GM13977 (cell line): ENCODE measurements at regions not wholly inside any gene's neighbourhood (a gene's known extent, or its start where the extent isn't known, plus 50 kb on each side); places are given as distances from the start of the nearest gene placed in this dataset.
A peak's percentile ranks its signal among the peaks of the same experiment; 100 is the strongest.

Experiments
- DNase-seq: peaks from one replicate; pipeline ENCODE4 v3.0.0; 2012; ENCODE audit warnings: low spot score
- in situ Hi-C: fragments of 300-500 bp; cut with MboI; formaldehyde crosslinking; loops from one replicate; pipeline ENCODE4 v1.12.0; 2022; ENCODE audit warnings: low sequenced_read_pairs, low pct_unique_long_range_greater_than_20kb, mixed read lengths, inconsistent platforms; ENCODE audit not compliant: unreplicated experiment
- TF ChIP-seq, protein P1 (sequence below): IDR thresholded peaks from 2 replicates; pipeline ENCODE4 v1.5.1; 2012; ENCODE audit warnings: mild to moderate bottlenecking, control low read depth; ENCODE audit not compliant: insufficient read depth; ENCODE audit errors: extremely low read depth, missing control alignments

DNA sequence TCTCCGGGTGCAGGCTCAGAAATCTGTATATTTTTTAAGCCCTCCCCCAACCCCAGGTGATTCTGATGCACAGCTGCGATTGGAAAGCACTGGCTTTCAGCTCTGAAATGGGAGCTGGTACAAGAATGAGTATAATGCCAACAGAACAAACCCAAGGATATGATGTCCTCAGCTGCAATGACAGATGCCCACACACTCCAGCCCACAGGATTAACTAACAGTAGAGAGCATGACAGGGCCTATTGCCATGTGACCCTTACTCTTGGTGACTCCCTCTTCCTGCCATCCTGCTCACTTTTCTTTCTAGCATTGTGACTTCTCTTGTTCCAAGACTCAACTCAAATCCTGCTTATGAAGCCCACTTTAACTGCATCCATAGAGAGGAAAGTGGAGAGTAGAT is 174.5 kb downstream of the FGF18 start:
- DNase-seq: no peak
- TF ChIP-seq, protein P1, sequence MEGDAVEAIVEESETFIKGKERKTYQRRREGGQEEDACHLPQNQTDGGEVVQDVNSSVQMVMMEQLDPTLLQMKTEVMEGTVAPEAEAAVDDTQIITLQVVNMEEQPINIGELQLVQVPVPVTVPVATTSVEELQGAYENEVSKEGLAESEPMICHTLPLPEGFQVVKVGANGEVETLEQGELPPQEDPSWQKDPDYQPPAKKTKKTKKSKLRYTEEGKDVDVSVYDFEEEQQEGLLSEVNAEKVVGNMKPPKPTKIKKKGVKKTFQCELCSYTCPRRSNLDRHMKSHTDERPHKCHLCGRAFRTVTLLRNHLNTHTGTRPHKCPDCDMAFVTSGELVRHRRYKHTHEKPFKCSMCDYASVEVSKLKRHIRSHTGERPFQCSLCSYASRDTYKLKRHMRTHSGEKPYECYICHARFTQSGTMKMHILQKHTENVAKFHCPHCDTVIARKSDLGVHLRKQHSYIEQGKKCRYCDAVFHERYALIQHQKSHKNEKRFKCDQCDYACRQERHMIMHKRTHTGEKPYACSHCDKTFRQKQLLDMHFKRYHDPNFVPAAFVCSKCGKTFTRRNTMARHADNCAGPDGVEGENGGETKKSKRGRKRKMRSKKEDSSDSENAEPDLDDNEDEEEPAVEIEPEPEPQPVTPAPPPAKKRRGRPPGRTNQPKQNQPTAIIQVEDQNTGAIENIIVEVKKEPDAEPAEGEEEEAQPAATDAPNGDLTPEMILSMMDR: no peak
- in situ Hi-C loops: no loop called here

DNA sequence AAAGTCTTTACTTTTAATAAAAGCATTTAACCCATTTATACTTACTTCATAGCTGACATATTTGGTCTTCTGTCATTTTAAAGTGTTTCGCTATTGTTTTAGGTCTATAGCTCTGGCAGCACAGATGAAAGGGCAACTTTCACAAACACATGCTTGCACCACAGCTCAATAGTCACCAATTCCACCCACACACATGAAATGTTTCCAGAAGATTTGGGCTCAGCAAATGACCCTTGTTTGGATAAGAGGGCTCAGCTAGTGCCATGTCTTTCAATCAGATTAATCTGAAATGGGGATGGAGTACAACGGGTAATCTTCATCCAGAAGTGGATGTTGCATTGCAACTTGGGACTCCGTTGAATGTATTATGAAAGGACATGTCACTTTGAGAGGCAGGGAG is 176.0 kb downstream of the FGF18 start:
- no peak for DNase-seq
- TF ChIP-seq, protein P1: no peak
- in situ Hi-C loops: no loop called here

DNA sequence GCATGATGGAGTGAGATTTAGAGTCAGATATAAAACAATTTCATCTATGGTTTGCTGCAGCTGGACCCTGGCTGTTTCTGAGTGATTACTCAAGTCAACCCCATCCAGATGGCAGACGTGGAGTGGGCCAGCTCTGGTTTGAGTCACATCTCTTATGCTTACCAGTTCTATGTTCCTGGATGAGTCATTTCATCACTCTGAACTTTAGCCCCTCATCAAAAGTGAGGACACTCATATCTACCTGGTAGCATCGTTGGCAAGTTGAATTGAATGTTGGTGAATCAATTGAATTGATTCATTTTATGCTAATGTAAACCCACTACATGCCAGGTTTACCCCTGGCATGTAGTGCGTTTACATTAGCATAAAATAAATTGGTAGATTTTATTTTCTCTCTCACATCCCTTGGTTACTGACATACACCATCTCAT is 176.4 kb downstream of the FGF18 start:
- TF ChIP-seq, protein P1: no peak
- no peak for DNase-seq

DNA sequence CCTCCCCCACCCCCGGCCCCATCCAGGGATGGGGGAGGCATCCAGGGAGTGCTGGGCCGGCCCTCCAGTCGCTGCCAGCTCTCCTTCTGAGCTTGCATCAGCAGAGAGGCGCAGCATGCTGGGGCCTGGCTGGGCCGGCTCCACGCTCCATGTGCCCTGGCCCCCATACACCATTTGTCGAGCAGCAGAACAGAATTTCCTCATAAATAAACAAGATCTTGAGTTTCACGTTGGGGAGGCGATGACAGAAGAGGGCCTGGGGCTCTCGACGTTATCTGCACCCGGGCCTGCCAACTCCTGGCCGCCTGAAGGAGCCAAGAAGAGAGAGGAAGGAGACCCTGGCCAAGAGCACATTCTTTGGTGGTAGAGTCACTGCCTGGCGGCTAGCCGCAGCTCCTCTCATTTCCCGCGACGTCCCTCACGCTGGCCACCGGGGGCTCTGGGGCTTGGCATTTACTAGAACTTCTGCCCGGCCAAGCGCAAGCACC is 177.0 kb downstream of the FGF18 start:
- in situ Hi-C loops: no loop called here
- TF ChIP-seq, protein P1: no peak
- DNase-seq: no peak

More for the DNA sequence above, 176.4 kb downstream of the FGF18 start:
- in situ Hi-C loops: no loop called here

DNA sequence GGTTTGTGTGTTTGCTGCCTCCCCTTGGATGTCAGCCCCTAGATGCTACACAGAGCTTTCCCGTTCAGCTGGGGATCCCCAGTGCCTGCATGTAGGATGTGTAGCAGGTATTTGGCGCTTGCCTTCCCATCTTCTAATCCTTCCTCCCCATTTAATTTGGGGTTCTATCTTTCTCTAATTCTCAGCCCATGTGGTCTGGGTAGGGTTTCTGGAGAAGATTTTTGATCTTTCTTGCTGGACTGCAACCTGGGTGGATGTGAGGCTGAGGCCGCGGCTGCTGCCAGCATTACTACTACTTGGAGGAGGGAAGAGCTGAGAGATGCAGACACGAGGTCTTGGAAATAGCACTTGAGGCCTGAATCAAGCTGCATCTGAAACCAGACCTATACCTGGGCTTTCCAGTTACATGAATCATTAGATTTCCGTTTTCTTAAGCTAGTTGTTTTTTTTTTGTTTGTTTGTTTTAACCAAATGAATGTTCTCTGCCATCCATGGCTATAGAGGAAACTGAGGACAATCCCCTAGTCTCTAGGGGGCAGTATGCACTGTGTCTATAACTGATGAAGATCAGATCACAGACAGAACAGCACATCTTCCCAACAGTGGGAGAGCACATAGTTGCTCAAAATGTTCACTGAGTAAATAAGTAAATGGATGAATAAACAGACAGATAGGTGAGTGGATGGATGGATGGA is 178.6 kb downstream of the FGF18 start:
- in situ Hi-C loops: no loop called here
- no peak for DNase-seq
- TF ChIP-seq, protein P1: peak; percentile 12

DNA sequence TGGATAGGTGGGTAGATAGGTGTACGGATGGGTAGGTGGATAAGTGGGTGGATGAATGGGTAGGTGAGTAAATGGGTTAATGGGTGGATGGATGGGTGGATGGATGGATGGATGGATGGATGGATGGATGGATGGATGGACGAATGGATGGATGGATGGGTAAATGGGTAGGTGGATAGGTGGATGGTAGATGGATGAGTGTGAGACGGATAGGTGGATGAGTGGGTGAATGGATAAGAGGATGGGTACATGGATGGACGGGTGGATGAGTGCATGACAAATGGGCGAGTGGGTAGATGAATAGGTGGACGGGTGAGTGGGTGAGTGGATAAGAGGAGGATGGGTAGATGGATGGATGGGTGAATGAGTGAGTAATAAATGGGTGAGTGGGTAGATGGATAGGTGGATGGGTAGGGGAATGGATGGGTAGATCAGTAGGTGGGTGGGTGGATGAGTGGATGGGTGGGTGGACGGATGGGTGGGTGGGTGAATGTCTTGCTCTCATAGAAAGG is 179.2 kb downstream of the FGF18 start:
- TF ChIP-seq, protein P1: no peak
- no peak for DNase-seq
- in situ Hi-C loops: no loop called here
